Natural killer cell (primary cell): ENCODE measurements at regions not wholly inside any gene's neighbourhood (a gene's known extent, or its start where the extent isn't known, plus 50 kb on each side); places are given as distances from the start of the nearest gene placed in this dataset.

Experiments
- ATAC-seq, 3 donors: fragments of 150-1000 bp in 2 of 3; fragments of 200-7000 bp in 1 of 3; cut with Tn5 transposase; 1 replicate in 1 of 3; 2 replicates in 2 of 3; pipeline ENCODE4 v1.10.0; 2021; ENCODE audit warnings: mild to moderate bottlenecking in 2 of 3, moderate library complexity in 2 of 3
- DNase-seq, 2 donors: peaks; one replicate each; pipeline versions ENCODE4 v3.0.0 to v3.0.0-alpha.2; 2013 to 2021; ENCODE audit warnings: mixed read lengths in 1 of 2
- H3K27ac ChIP-seq: one replicate; pipeline ENCODE4 v1.5.1; 2013; ENCODE audit warnings: mild to moderate bottlenecking, low read length
- H3K27me3 ChIP-seq: one replicate; pipeline ENCODE4 v1.6.1; 2013; ENCODE audit warnings: low read length; ENCODE audit not compliant: control insufficient read depth, insufficient read depth
- H3K36me3 ChIP-seq: one replicate; pipeline ENCODE4 v1.6.1; 2013; ENCODE audit warnings: low read length; ENCODE audit not compliant: control insufficient read depth, insufficient read depth
- H3K4me1 ChIP-seq: one replicate; pipeline ENCODE4 v1.6.1; 2013; ENCODE audit warnings: low read length; ENCODE audit not compliant: control insufficient read depth, insufficient read depth
- H3K4me3 ChIP-seq: one replicate; pipeline ENCODE4 v1.5.1; 2013; ENCODE audit warnings: low read length
- H3K9me3 ChIP-seq: one replicate; pipeline ENCODE4 v1.6.1; 2013; ENCODE audit warnings: low read length; ENCODE audit not compliant: control insufficient read depth, insufficient read depth
- H3K27ac Mint-ChIP-seq, 2 donors: one replicate each; pipeline ENCODE4 v1.8.0; 2022; ENCODE audit warnings: mild to moderate bottlenecking in 2 of 2, mixed read lengths in 2 of 2, moderate library complexity in 1 of 2
- H3K27me3 Mint-ChIP-seq, 2 donors: one replicate each; pipeline ENCODE4 v1.8.0; 2022; ENCODE audit warnings: low read depth in 2 of 2, mixed read lengths in 2 of 2
- H3K36me3 Mint-ChIP-seq: one replicate; pipeline ENCODE4 v1.8.0; 2022; ENCODE audit warnings: mixed read lengths
- H3K4me1 Mint-ChIP-seq, 2 donors: one replicate each; pipeline ENCODE4 v1.8.0; 2022; ENCODE audit warnings: mixed read lengths in 2 of 2
- H3K4me3 Mint-ChIP-seq: one replicate; pipeline ENCODE4 v1.8.0; 2022; ENCODE audit warnings: mild to moderate bottlenecking, moderate library complexity, mixed read lengths
- H3K9me3 Mint-ChIP-seq, 2 donors: one replicate each; pipeline ENCODE4 v1.8.0; 2022; ENCODE audit warnings: mixed read lengths in 2 of 2
- WGBS: methylation state at CpG from one replicate; pipeline ENCODE4 v1.1.7; 2013; ENCODE audit warnings: missing lambda C conversion rate; ENCODE audit not compliant: insufficient coverage; 5-methylcytosine and 5-hydroxymethylcytosine counted together
- intact Hi-C: fragments of 100-400 bp; cut with micrococcal nuclease; formaldehyde crosslinking; loops from one replicate; pipeline ENCODE4 v1.14.2; 2022
- TF ChIP-seq, protein P1 (sequence below): fragments of 200-600 bp; IDR thresholded peaks from one replicate; pipeline ENCODE4 v1.8.0; 2022; ENCODE audit warnings: antibody characterized with exemption

DNA sequence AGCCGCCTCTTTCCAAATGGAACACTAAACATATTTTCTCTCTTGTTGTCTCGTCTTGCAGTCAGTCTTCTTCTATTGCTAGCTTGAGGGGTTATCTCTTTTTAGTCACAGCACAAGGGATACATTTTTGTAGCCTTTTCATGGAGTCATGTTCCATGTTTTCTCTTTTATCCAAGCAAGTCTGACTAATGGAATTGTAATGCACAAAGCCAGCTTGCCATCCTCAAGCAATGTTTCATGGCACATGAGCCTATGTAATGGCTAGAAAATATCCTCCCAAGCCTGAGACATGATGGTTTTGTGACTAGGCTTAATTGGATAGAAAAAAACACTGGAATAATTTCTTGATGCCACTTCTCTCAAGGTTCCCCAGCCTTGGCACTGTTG, 414.6 kb upstream of the GOT2 start:
- TF ChIP-seq, protein P1, sequence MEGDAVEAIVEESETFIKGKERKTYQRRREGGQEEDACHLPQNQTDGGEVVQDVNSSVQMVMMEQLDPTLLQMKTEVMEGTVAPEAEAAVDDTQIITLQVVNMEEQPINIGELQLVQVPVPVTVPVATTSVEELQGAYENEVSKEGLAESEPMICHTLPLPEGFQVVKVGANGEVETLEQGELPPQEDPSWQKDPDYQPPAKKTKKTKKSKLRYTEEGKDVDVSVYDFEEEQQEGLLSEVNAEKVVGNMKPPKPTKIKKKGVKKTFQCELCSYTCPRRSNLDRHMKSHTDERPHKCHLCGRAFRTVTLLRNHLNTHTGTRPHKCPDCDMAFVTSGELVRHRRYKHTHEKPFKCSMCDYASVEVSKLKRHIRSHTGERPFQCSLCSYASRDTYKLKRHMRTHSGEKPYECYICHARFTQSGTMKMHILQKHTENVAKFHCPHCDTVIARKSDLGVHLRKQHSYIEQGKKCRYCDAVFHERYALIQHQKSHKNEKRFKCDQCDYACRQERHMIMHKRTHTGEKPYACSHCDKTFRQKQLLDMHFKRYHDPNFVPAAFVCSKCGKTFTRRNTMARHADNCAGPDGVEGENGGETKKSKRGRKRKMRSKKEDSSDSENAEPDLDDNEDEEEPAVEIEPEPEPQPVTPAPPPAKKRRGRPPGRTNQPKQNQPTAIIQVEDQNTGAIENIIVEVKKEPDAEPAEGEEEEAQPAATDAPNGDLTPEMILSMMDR = no peak
- Histone ChIP-seq H3K27me3 (no peaks in the 10 kb centered on the region), H3K27ac (no peak overlapping the region), H3K9me3 (no peaks in the 10 kb centered on the region), H3K36me3 (no peaks in the 10 kb centered on the region), H3K4me1 (no peaks in the 10 kb centered on the region), H3K4me3 (no peak overlapping the region)
- intact Hi-C loops = no loop called here
- no peak overlapping the region for H3K27ac Mint-ChIP-seq
- 78% methylated on average over 2 of the region's 2 CpGs for WGBS
- H3K4me3 Mint-ChIP-seq = no peak overlapping the region
- ATAC-seq = no peak
- no peaks in the 10 kb centered on the region for H3K4me1 Mint-ChIP-seq
- no peak for DNase-seq
- H3K27me3 Mint-ChIP-seq = no peaks in the 10 kb centered on the region
- peaks cover 0 to 2% of the 10 kb centered on the region in 2 donors for H3K9me3 Mint-ChIP-seq
- no peaks in the 10 kb centered on the region for H3K36me3 Mint-ChIP-seq

DNA sequence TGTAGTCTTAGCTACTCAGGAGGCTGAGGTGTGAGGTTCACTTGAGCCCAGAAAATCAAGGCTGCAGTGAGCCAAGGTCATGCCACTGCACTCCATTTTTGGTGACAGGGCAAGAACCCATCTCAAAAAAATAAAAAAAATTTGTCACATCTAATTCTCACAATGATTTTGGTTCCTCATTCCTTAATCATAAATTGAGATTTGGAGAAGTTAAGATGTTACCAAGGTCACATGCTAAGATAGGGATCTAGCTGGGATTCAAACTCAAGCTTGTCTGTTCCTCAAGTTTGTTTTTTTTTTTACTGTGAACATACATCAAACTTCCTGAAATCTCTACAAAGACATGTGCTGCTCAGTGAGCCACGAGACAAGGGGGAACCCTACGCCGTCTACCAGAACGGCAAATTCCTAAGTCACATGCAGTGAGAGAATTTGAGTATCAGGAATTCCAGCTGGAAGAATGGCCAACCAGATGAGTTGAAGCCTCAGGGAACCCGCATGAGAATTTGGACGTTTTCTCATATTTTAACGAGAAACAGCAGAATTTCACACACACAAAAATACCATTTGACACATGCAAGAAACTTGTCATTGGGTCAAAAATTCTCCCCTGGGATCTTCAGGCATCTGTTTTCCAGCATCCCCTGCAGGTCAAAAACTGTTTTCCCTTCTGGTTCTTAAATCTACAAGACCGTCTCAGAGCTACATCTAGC, 414.1 kb upstream of the GOT2 start:
- Histone ChIP-seq H3K9me3 (no peaks in the 10 kb centered on the region), H3K27ac (no peak overlapping the region), H3K4me3 (no peak overlapping the region), H3K36me3 (no peaks in the 10 kb centered on the region), H3K27me3 (no peaks in the 10 kb centered on the region), H3K4me1 (no peaks in the 10 kb centered on the region)
- ATAC-seq = no peak
- DNase-seq = no peak
- H3K9me3 Mint-ChIP-seq = peaks cover 0 to 2% of the 10 kb centered on the region in 2 donors
- no peaks in the 10 kb centered on the region for H3K27me3 Mint-ChIP-seq
- H3K36me3 Mint-ChIP-seq = no peaks in the 10 kb centered on the region
- H3K4me3 Mint-ChIP-seq = no peak overlapping the region
- no peaks in the 10 kb centered on the region for H3K4me1 Mint-ChIP-seq
- TF ChIP-seq, protein P1 = no peak
- H3K27ac Mint-ChIP-seq = no peak overlapping the region
- intact Hi-C loops = no loop called here
- 77% methylated on average over 8 of the region's 8 CpGs for WGBS

DNA sequence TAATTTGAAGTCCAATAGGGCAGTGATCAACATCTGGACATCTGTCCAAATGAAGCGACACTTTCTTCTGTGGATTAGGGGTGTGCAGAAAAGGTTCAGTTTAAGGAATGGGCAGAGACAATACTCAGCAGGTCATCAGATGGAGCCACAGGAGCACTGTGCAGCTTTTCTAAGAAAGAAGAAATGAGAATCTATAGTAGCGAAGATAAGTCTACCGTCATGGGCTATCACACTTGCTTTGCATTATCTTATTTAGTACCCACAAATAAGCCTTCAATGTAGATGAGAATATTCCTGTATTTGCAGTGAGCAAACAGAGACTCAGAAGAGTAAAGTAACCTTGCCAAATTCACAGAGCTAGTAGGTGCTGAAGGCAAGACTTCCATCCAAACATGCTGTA, 412.0 kb upstream of the GOT2 start:
- intact Hi-C loops = no loop called here
- no peak for DNase-seq
- no peak overlapping the region for H3K4me3 Mint-ChIP-seq
- no peaks in the 10 kb centered on the region for H3K36me3 Mint-ChIP-seq
- no peak for ATAC-seq
- Histone ChIP-seq H3K4me3 (no peak overlapping the region), H3K27me3 (no peaks in the 10 kb centered on the region), H3K27ac (no peak overlapping the region), H3K36me3 (no peaks in the 10 kb centered on the region), H3K9me3 (no peaks in the 10 kb centered on the region), H3K4me1 (no peaks in the 10 kb centered on the region)
- peaks cover 0 to 2% of the 10 kb centered on the region in 2 donors for H3K9me3 Mint-ChIP-seq
- TF ChIP-seq, protein P1 = no peak
- no peaks in the 10 kb centered on the region for H3K27me3 Mint-ChIP-seq
- H3K27ac Mint-ChIP-seq = no peak overlapping the region
- 85% methylated on average over 1 of the region's 3 CpGs for WGBS
- no peaks in the 10 kb centered on the region for H3K4me1 Mint-ChIP-seq

DNA sequence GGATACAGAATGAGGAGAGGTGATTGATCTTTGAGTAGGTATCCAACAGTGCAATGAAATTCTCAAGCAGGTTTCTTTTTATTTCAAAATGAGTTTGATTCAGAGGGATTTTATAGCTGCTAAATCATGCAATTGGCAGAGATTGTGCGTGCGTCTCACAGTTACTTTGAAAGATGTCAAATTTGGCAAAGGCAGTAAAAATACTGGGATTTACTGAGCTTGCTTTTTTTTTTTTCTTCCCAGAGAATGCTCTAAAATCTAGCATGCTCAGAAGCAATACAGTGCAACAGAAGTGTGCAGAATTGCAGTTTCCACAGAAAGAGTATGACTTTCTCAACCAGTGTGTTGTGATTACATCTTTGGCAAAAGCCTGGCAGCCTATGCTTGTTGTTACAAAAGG, 410.7 kb upstream of the GOT2 start:
- DNase-seq (no peak), ATAC-seq (no peak)
- no peaks in the 10 kb centered on the region for H3K4me1 Mint-ChIP-seq
- Histone ChIP-seq H3K4me3 (no peak overlapping the region), H3K4me1 (no peaks in the 10 kb centered on the region), H3K27ac (no peak overlapping the region), H3K9me3 (no peaks in the 10 kb centered on the region), H3K36me3 (no peaks in the 10 kb centered on the region), H3K27me3 (no peaks in the 10 kb centered on the region)
- no peak overlapping the region for H3K27ac Mint-ChIP-seq
- H3K27me3 Mint-ChIP-seq = no peaks in the 10 kb centered on the region
- H3K4me3 Mint-ChIP-seq = no peak overlapping the region
- intact Hi-C loops = no loop called here
- peaks cover 4% of the 10 kb centered on the region for H3K36me3 Mint-ChIP-seq
- TF ChIP-seq, protein P1 = no peak
- WGBS = 97% methylated on average over 2 of the region's 2 CpGs
- H3K9me3 Mint-ChIP-seq = peaks cover 3 to 9% of the 10 kb centered on the region in 2 donors
